AG04450 (cell line): ENCODE measurements at regions not wholly inside any gene's neighbourhood (a gene's known extent, or its start where the extent isn't known, plus 50 kb on each side); places are given as distances from the start of the nearest gene placed in this dataset.

ENCODE experiments used
- CTCF ChIA-PET: fragments of 300-600, 350-600 bp; formaldehyde crosslinking; extraction: SDS; loops from one replicate; lab custom pipeline; 2022; ENCODE audit warnings: antibody characterized with exemption, inconsistent platforms; lab: Charles Lee
- POLR2A ChIA-PET: fragments of 350-600 bp; formaldehyde crosslinking; extraction: SDS; loops from one replicate; lab custom pipeline; 2021; ENCODE audit warnings: antibody characterized with exemption, inconsistent platforms; lab: Yijun Ruan, JAX
- DNase-seq: peaks from one replicate; pipeline ENCODE4 v3.0.0-alpha.2; 2011; ENCODE audit warnings: low read depth, low spot score
- H3K27ac ChIP-seq: one replicate; pipeline ENCODE4 v1.5.1; 2012; ENCODE audit warnings: low read depth, low read length, control low read depth
- H3K27me3 ChIP-seq: one replicate; pipeline ENCODE4 v1.6.0; 2012; ENCODE audit warnings: low read length; ENCODE audit not compliant: control insufficient read depth, insufficient read depth
- H3K4me3 ChIP-seq: 2 replicates; pipeline ENCODE4 v1.5.1; 2011; ENCODE audit warnings: mild to moderate bottlenecking, low read depth, low read length, control low read depth
- H3K9me3 ChIP-seq: 2 replicates; pipeline ENCODE4 v1.5.1; 2012; ENCODE audit warnings: low read length; ENCODE audit not compliant: control insufficient read depth, insufficient read depth
- TF ChIP-seq, protein P1 (sequence below): IDR thresholded peaks from 2 replicates; pipeline ENCODE4 v1.5.1; 2011; ENCODE audit warnings: low read depth, low read length, control low read depth, inconsistent platforms

DNA sequence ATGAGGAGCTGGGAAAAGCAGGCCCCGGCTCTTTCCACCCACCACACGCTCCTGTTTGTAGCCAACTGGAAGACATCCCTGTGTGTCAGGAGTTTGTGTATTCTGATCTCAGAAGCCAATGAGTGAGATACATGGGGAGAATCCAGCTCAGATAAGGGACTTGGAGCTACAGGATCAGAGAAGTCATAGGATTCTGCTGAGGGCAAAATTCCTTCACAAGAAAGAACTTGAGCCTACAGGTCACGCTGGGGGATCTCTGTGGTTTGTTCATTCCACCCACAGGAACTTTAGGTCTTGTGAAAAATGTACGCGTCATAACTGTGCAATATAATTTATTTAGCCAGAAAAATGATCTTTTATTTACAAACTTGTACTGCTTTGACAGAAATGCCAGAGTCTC, 80.1 kb upstream of the SMIM21 start:
- Histone ChIP-seq H3K27me3 (no peaks in the 10 kb centered on the region), H3K4me3 (no peak overlapping the region), H3K9me3 (no peaks in the 10 kb centered on the region; the same call in 1 of the 2 replicates), H3K27ac (no peak overlapping the region)
- ChIA-PET POLR2A (no interaction called here), CTCF (no interaction called here)
- no peak for DNase-seq
- TF ChIP-seq, protein P1, sequence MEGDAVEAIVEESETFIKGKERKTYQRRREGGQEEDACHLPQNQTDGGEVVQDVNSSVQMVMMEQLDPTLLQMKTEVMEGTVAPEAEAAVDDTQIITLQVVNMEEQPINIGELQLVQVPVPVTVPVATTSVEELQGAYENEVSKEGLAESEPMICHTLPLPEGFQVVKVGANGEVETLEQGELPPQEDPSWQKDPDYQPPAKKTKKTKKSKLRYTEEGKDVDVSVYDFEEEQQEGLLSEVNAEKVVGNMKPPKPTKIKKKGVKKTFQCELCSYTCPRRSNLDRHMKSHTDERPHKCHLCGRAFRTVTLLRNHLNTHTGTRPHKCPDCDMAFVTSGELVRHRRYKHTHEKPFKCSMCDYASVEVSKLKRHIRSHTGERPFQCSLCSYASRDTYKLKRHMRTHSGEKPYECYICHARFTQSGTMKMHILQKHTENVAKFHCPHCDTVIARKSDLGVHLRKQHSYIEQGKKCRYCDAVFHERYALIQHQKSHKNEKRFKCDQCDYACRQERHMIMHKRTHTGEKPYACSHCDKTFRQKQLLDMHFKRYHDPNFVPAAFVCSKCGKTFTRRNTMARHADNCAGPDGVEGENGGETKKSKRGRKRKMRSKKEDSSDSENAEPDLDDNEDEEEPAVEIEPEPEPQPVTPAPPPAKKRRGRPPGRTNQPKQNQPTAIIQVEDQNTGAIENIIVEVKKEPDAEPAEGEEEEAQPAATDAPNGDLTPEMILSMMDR: no peak

DNA sequence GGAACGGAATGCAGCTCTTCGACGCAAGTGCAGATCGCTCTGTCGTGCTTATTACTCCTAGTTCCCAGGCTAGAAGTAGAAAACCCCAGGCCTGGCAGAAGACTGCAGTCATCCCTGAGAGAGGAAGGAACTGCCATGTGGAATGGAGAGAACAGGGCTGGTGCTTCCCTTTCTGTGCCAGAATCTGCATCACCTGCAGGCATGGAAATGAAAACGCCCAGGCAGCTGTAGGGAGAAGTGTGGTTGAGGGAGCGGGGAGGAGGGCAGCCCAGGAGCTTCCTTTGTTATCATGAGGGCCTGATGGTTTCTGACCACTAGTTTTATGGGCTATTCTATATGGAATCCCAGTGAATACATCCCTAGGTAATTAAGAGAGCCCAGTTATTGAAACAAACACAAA, 79.4 kb upstream of the SMIM21 start:
- Histone ChIP-seq H3K27me3 (no peaks in the 10 kb centered on the region), H3K9me3 (no peaks in the 10 kb centered on the region; the same call in 1 of the 2 replicates), H3K4me3 (no peak overlapping the region), H3K27ac (no peak overlapping the region)
- TF ChIP-seq, protein P1: no peak
- POLR2A ChIA-PET: no interaction called here
- CTCF ChIA-PET: no interaction called here
- DNase-seq: no peak

DNA sequence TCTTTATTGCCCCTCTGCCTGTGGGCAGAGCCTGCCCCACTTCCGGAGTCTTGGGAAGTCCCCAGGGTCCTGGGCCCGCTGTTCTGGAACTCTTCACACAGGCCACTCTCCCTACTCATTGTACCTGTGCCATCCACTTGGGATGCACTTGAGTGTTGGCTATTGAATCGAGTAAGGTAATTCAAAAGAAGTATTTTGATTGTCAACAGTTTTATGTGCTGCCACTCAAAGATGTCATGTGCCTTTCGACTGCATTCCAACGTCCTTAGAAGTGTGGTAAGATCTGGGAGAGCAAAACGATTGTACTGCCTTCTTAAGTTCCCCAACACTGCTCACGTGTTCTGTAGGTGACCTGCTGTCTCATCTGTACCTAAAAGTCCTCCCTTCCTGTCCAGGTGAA, 77.0 kb upstream of the SMIM21 start:
- H3K27ac ChIP-seq: no peak overlapping the region
- H3K4me3 ChIP-seq: no peak overlapping the region
- TF ChIP-seq, protein P1: no peak
- DNase-seq: no peak
- H3K27me3 ChIP-seq: no peaks in the 10 kb centered on the region
- ChIA-PET POLR2A (no interaction called here), CTCF (no interaction called here)
- H3K9me3 ChIP-seq: no peaks in the 10 kb centered on the region

DNA sequence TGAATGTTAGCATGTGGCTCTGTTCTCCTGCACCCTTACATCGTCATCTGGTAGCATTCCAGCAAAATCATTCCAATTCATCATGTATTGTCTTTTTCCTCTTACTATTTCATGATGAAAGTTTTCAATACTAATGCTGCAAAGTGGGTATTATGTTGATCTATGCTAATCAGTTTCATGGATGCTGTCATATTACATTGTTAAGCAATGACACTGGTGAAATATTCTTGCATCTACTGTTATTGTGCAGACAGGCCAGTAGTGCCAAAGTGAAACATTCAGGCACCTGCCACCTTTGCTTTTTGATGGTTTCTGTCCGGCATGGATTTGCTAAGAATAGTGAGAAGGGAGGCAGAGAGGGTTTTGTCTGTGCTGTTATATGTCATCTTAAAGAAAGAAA, 76.1 kb upstream of the SMIM21 start:
- TF ChIP-seq, protein P1: no peak
- Histone ChIP-seq H3K27me3 (no peaks in the 10 kb centered on the region), H3K27ac (no peak overlapping the region), H3K9me3 (no peaks in the 10 kb centered on the region), H3K4me3 (no peak overlapping the region)
- POLR2A ChIA-PET: no interaction called here
- CTCF ChIA-PET: no interaction called here
- no peak for DNase-seq

DNA sequence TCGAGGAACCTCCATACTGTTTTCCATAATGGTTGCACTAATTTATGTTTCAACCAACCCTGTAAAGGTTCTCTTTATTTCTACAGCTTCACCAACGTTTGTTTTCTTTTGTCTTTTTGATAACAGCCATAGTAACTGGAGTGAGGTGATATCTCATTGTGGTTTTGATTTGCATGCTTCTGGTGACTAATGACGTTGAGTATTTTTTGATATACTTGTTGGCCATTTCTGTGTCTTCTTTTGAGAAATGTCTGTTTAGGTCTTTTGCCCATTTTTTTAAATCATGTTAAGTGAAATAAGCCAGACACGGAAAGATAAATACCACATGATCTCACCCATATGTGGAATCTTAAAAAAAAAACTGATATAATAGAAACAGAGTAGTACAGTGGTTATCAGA, 74.8 kb upstream of the SMIM21 start:
- no peak for DNase-seq

More for the DNA sequence above, 74.8 kb upstream of the SMIM21 start:
- Histone ChIP-seq H3K4me3 (no peak overlapping the region), H3K9me3 (no peaks in the 10 kb centered on the region), H3K27ac (no peak overlapping the region), H3K27me3 (no peaks in the 10 kb centered on the region)
- TF ChIP-seq, protein P1: no peak
- CTCF ChIA-PET: no interaction called here
- POLR2A ChIA-PET: no interaction called here
